ENCODE measurements at regions not wholly inside any gene's neighbourhood (a gene's known extent, or its start where the extent isn't known, plus 50 kb on each side); places are given as distances from the start of the nearest gene placed in this dataset.
A peak's percentile ranks its signal among the peaks of the same experiment; 100 is the strongest.

DNA sequence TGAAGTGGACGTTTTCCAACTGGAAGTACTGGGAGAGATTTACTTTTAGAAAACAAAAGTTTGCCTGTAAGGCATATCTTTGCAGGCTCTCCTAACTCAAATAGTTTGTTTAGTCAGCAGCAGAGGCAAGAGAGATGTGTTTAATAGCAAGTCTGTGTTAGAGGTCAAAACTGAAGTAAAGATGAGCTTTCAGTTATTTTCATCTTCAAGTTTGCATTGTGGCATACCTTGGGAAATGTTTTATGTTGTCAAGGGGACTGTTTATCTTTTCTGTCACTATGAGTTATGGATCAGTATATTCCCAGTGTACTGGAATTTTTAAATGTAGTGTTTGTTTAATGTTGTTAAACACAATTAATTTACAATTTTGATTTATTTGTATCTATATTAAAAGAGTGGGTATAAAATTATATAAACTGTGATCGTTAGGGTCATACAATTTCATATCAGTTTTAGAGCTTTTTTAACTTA, 169.7 kb upstream of the PPP1R3A start:
- Histone ChIP-seq H3K27me3 (ENCODE audit: control insufficient read depth, insufficient read depth) (no peaks in the 10 kb centered on the region), H3K4me1 (ENCODE audit: control insufficient read depth, insufficient read depth, low read length) (no peaks in the 10 kb centered on the region), H3K27ac (ENCODE audit: low read length) (no peak overlapping the region), H3K9me3 (ENCODE audit: control insufficient read depth, low read length) (no peaks in the 10 kb centered on the region), H3K4me3 (ENCODE audit: low read length) (no peak overlapping the region)
- intact Hi-C loops (cut with DNase I), result no loop called here
- ATAC-seq (no peak), DNase-seq (no peak)
- 60% methylated on average over 2 of the region's 2 CpGs for WGBS

DNA sequence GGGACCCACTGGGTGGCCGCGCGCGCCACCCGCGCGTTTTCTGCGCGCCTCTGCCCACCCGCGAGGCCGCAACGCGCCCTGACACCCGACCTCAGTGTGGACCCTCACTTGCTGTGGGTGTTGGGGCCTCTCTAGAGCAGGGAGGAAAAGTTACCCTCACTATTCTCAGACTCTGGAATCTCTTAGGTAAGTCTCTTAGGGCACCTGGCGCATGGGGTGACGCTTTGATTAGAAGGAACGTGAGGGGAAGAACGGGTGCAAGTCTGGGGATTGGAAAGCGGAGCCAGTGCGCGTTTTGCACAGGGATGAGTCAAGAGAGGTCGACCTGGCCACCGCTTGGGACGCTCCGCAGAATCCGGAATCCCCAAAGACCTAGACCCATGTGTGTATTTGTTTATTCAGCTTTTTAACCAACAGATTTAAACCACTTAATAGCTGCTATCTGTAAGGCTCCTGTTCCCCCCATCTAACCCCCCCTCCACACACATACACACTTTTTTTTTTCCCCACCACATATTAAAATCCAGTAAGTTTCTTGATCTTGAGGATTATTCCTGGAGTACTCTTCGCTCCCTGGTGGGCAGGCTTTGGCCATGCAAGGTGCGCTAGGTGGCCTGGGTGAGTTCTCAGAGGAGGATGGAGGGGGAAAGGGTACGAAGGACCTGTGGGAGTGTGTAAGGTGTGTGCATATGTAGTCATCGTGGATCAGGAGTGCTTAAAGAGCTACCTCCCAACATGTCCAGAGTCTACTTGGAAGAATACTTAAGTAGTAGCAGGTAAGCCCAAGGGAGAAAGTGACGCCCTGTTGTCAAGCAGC, 169.1 kb upstream of the PPP1R3A start:
- intact Hi-C loops (cut with DNase I), result no loop called here
- Histone ChIP-seq H3K4me3 (ENCODE audit: low read length) (peak overlapping the region; percentile 64), H3K27ac (ENCODE audit: low read length) (no peak overlapping the region), H3K4me1 (ENCODE audit: control insufficient read depth, insufficient read depth, low read length) (peaks cover 3% of the 10 kb centered on the region), H3K27me3 (ENCODE audit: control insufficient read depth, insufficient read depth) (no peaks in the 10 kb centered on the region), H3K9me3 (ENCODE audit: control insufficient read depth, low read length) (no peaks in the 10 kb centered on the region)
- WGBS, result 22% methylated on average over 32 of the region's 32 CpGs
- no peak for ATAC-seq
- peak in 2 of 3 donors; percentile 30 to 48 for DNase-seq

DNA sequence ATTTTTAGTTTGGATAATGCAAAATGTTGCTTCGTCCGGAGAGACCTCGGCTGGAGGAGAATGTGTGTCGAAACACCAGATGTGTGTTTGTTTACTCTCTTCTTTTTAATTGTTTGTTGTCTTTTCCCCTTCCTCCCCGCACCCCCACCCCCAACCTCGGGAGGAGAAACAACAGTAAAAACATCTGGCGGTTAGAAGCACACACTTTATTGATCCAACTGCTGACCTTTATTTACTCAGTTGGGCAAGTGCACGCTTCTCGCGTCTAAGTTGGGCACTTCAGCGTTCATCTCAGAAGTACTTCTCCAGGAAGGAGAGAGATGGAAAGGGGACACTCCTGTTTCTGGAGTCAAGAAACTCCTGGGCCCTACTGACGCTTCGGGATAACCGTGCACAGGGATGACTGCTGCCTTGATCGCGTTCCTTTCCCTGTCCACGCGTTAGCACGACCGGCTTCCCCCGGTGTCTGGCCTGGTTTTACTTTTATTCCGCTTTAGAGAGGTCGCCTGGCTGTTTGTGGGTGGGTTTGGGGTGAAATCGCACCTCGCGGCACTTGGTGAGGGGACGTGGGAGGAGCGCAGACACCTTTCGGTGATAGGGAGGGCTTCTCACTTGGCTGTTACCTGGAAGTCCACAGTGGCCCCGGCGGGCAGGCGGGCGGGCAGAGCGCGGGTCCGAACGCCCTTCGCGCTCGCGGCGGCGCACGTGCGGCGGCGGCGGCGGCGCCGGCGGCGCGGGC, 168.3 kb upstream of the PPP1R3A start:
- 2% methylated on average over 54 of the region's 54 CpGs for WGBS
- peaks cover 3% of the 10 kb centered on the region for H3K4me1 ChIP-seq (ENCODE audit: control insufficient read depth, insufficient read depth, low read length)
- intact Hi-C loops (cut with DNase I), result no loop called here
- H3K4me3 ChIP-seq (ENCODE audit: low read length), result peak overlapping the region; percentile 64
- H3K27ac ChIP-seq (ENCODE audit: low read length), result peak overlapping the region; percentile 26
- DNase-seq (peak in 2 of 3 donors; percentile 35 to 43), ATAC-seq (no peak)
- H3K9me3 ChIP-seq (ENCODE audit: control insufficient read depth, low read length), result no peaks in the 10 kb centered on the region
- H3K27me3 ChIP-seq (ENCODE audit: control insufficient read depth, insufficient read depth), result no peaks in the 10 kb centered on the region

DNA sequence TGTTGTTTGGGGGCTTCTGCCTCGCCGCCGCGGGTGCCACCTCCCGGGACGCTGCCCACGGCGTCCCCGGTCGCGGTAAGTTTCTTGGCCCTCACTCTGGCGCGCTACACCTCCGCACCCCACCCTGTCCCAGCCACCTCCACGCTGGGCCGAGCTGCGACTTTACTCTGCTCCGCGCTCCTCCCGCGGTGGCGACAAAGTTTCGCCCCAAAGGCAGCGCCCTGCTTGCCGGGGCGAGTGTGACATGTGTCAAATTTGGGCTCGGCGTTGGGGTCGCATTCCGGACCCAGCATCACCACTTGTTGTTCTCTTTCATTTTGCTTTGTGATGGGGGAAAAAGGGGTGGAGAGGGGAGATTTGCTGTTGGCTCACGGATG, 167.7 kb upstream of the PPP1R3A start:
- H3K27ac ChIP-seq (ENCODE audit: low read length), result peak overlapping the region; percentile 3
- no peaks in the 10 kb centered on the region for H3K9me3 ChIP-seq (ENCODE audit: control insufficient read depth, low read length)
- H3K4me1 ChIP-seq (ENCODE audit: control insufficient read depth, insufficient read depth, low read length), result peaks cover 3% of the 10 kb centered on the region
- no peaks in the 10 kb centered on the region for H3K27me3 ChIP-seq (ENCODE audit: control insufficient read depth, insufficient read depth)
- peak; percentile 8 to 14 for ATAC-seq
- under 1% methylated on average over 31 of the region's 31 CpGs for WGBS
- peak; percentile 35 to 63 (median 61) for DNase-seq
- H3K4me3 ChIP-seq (ENCODE audit: low read length), result peak overlapping the region; percentile 64
- intact Hi-C loops (cut with DNase I), result no loop called here

GRCh38 chr7:114085592-114086501, 167.0 kb upstream of the PPP1R3A start:
- Histone ChIP-seq H3K9me3 (ENCODE audit: control insufficient read depth, low read length) (no peaks in the 10 kb centered on the region), H3K27ac (ENCODE audit: low read length) (peak overlapping the region; percentile 71), H3K4me1 (ENCODE audit: control insufficient read depth, insufficient read depth, low read length) (peaks cover 3% of the 10 kb centered on the region), H3K4me3 (ENCODE audit: low read length) (peak overlapping the region; percentile 64), H3K27me3 (ENCODE audit: control insufficient read depth, insufficient read depth) (no peaks in the 10 kb centered on the region)
- peak; percentile 88 to 90 for ATAC-seq
- DNase-seq, result peak; percentile 84 to 91 (median 88)
- WGBS, result under 1% methylated on average over 77 of the region's 77 CpGs
- intact Hi-C loops (cut with DNase I), result no loop called here

- WGBS, result 1% methylated on average over 18 of the region's 18 CpGs
Measured at GRCh38 chr7:114085313-114085591, 166.4 kb upstream of the PPP1R3A start.

GRCh38 chr7:114084472-114085312, 165.9 kb upstream of the PPP1R3A start:
- no peaks in the 10 kb centered on the region for H3K27me3 ChIP-seq (ENCODE audit: control insufficient read depth, insufficient read depth)
- under 1% methylated on average over 64 of the region's 64 CpGs for WGBS
- ATAC-seq, result peak; percentile 20 to 44
- peak; percentile 57 to 78 (median 71) for DNase-seq
- peaks cover 3% of the 10 kb centered on the region for H3K4me1 ChIP-seq (ENCODE audit: control insufficient read depth, insufficient read depth, low read length)
- peak overlapping the region; percentile 64 for H3K4me3 ChIP-seq (ENCODE audit: low read length)
- H3K27ac ChIP-seq (ENCODE audit: low read length), result peak overlapping the region; percentile 56
- intact Hi-C loops (cut with DNase I), result no loop called here
- H3K9me3 ChIP-seq (ENCODE audit: control insufficient read depth, low read length), result no peaks in the 10 kb centered on the region

More at GRCh38 chr7:114085313-114085591, 166.4 kb upstream of the PPP1R3A start:
- Histone ChIP-seq H3K27ac (ENCODE audit: low read length) (peak overlapping the region; percentile 51), H3K4me1 (ENCODE audit: control insufficient read depth, insufficient read depth, low read length) (peaks cover 3% of the 10 kb centered on the region), H3K27me3 (ENCODE audit: control insufficient read depth, insufficient read depth) (no peaks in the 10 kb centered on the region), H3K9me3 (ENCODE audit: control insufficient read depth, low read length) (no peaks in the 10 kb centered on the region), H3K4me3 (ENCODE audit: low read length) (peak overlapping the region; percentile 64)
- ATAC-seq (peak in 1 of 2 donors; percentile 34), DNase-seq (no peak)
- intact Hi-C loops (cut with DNase I), result no loop called here

- ATAC-seq (no peak), DNase-seq (no peak)
- Histone ChIP-seq H3K4me3 (ENCODE audit: low read length) (peak overlapping the region; percentile 64), H3K27me3 (ENCODE audit: control insufficient read depth, insufficient read depth) (no peaks in the 10 kb centered on the region), H3K27ac (ENCODE audit: low read length) (peak overlapping the region; percentile 56), H3K9me3 (ENCODE audit: control insufficient read depth, low read length) (no peaks in the 10 kb centered on the region), H3K4me1 (ENCODE audit: control insufficient read depth, insufficient read depth, low read length) (peaks cover 3% of the 10 kb centered on the region)
- intact Hi-C loops (cut with DNase I), result no loop called here
- 29% methylated on average over 11 of the region's 11 CpGs for WGBS
Measured at GRCh38 chr7:114084002-114084471, 165.2 kb upstream of the PPP1R3A start.

DNA sequence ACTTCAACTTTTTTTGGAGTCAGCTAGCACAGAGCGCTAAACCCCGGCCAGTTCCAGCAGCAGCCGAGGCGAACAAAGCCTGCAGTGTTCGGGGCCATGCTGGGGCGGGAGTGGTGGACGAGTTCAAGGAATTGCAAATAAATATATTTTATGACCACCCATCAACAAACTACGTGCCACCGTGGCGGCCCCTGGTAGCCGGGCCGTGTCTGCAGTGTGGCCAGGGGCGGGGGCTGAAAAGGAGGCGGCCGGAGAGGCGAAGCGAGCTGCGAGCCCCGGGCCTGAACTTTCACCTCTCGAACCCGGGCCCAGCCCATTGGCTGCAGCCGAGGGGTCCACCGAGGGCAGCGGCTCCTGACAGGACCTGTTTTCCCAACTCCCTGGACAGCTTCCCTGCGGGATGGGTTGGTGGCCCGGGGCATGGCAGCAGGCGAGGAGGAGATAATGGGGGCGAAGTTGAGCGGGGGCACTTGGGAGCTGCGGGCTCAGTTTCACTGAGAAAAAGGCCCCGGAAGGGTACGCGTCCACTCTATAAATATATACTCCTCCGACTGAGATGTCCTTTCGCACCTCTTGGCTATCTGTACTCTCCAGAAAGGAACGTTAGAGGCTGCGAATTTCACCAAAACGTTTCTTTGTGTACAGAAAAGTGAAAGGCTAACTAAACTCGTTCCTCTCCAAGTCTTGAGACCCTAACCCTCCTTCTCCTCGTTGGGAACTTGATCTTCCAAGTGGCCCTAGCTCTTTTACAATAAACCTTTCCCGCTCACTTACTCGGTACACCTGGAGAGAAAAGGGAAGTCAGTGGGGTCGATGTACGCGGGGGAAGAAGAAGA, 164.6 kb upstream of the PPP1R3A start:
- no peaks in the 10 kb centered on the region for H3K27me3 ChIP-seq (ENCODE audit: control insufficient read depth, insufficient read depth)
- ATAC-seq, result no peak
- peaks cover 3% of the 10 kb centered on the region for H3K4me1 ChIP-seq (ENCODE audit: control insufficient read depth, insufficient read depth, low read length)
- no peaks in the 10 kb centered on the region for H3K9me3 ChIP-seq (ENCODE audit: control insufficient read depth, low read length)
- 19% methylated on average over 45 of the region's 45 CpGs for WGBS
- no peak overlapping the region for H3K27ac ChIP-seq (ENCODE audit: low read length)
- intact Hi-C loops (cut with DNase I), result no loop called here
- peak overlapping the region; percentile 43 for H3K4me3 ChIP-seq (ENCODE audit: low read length)
- DNase-seq, result peak; percentile 37 to 69 (median 59)
